ENCODE measurements at regions not wholly inside any gene's neighbourhood (a gene's known extent, or its start where the extent isn't known, plus 50 kb on each side); places are given as distances from the start of the nearest gene placed in this dataset.

- TF ChIP-seq, protein P1, sequence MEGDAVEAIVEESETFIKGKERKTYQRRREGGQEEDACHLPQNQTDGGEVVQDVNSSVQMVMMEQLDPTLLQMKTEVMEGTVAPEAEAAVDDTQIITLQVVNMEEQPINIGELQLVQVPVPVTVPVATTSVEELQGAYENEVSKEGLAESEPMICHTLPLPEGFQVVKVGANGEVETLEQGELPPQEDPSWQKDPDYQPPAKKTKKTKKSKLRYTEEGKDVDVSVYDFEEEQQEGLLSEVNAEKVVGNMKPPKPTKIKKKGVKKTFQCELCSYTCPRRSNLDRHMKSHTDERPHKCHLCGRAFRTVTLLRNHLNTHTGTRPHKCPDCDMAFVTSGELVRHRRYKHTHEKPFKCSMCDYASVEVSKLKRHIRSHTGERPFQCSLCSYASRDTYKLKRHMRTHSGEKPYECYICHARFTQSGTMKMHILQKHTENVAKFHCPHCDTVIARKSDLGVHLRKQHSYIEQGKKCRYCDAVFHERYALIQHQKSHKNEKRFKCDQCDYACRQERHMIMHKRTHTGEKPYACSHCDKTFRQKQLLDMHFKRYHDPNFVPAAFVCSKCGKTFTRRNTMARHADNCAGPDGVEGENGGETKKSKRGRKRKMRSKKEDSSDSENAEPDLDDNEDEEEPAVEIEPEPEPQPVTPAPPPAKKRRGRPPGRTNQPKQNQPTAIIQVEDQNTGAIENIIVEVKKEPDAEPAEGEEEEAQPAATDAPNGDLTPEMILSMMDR (IDR thresholded peaks at IDR 0.05; ENCODE audit: borderline replicate concordance, extremely low read depth, low read length, poor library complexity, severe bottlenecking), result no peak
- no peak for TF ChIP-seq EZH2 (IDR thresholded peaks at IDR 0.05; ENCODE audit: borderline replicate concordance, low read depth, low read length, severe bottlenecking)
These were observed 94.2 kb upstream of the ALDH1A3 start for GRCh38 chr15:100785181-100786138.
